ENCODE measurements at regions not wholly inside any gene's neighbourhood (a gene's known extent, or its start where the extent isn't known, plus 50 kb on each side); places are given as distances from the start of the nearest gene placed in this dataset.

DNA sequence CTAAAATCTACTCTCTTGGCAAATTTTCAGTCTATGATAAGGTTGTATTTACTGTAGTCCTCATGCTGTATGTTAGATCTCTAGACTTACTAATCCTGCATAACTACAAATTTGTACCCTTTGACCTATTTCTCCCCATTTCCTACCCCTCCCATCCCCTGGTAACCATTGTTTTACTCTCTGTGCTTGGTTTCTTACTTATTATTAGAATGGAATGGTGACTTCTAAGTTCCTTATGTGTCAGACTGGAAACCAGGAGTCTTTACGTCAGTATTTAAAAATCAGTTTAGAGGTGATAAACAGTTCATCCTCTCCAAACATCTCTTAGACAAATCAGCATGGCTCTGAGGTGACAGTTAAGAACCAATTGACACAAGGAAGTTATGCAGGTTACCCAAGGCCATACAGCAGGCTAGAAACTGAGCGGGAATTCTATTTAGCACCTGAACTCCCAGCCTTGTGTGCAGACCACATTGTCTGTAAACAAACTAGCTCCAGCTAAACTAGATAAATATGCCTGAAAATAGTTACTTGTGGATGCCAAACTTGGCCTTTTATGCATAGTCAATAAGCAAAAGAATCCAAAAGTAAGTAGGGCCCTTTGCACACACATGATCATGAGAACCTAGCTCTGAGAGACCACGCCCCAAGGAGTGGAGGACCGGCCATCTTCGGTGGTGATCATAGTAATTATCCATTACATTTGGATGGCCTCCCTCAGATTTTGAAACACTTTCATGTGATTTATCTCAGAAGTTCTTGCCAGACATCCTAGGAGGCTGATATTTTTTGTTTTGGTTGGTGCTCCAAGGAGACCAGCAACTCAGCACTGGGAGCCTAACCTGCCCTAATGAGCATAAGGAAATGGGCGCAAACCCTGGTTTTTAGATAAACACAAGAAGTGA is 72.3 kb upstream of the BOC start:
- TF ChIP-seq, protein P1, sequence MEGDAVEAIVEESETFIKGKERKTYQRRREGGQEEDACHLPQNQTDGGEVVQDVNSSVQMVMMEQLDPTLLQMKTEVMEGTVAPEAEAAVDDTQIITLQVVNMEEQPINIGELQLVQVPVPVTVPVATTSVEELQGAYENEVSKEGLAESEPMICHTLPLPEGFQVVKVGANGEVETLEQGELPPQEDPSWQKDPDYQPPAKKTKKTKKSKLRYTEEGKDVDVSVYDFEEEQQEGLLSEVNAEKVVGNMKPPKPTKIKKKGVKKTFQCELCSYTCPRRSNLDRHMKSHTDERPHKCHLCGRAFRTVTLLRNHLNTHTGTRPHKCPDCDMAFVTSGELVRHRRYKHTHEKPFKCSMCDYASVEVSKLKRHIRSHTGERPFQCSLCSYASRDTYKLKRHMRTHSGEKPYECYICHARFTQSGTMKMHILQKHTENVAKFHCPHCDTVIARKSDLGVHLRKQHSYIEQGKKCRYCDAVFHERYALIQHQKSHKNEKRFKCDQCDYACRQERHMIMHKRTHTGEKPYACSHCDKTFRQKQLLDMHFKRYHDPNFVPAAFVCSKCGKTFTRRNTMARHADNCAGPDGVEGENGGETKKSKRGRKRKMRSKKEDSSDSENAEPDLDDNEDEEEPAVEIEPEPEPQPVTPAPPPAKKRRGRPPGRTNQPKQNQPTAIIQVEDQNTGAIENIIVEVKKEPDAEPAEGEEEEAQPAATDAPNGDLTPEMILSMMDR (IDR thresholded peaks at IDR 0.05) = no peak
- TF ChIP-seq POLR2A (IDR thresholded peaks at IDR 0.05) = no peak

Data from esophagus squamous epithelium (tissue), 4 donors.